Left lung (tissue), 4 donors: ENCODE measurements at regions not wholly inside any gene's neighbourhood (a gene's known extent, or its start where the extent isn't known, plus 50 kb on each side); places are given as distances from the start of the nearest gene placed in this dataset.

ENCODE experiments used
- ATAC-seq: fragments of 200-7000 bp; cut with Tn5 transposase; one replicate; pipeline ENCODE4 v1.9.1; 2020; ENCODE audit warnings: moderate library complexity
- DNase-seq, 4 donors: peaks; one replicate each; pipeline ENCODE4 v3.0.0-alpha.2; 2013 to 2020
- H3K27ac ChIP-seq, 2 donors: fragments of 200-600 bp; sonication (generic) in 1 of 2; one replicate each; pipeline versions ENCODE4 v1.5.0 to v1.8.0; 2020 to 2021
- H3K27me3 ChIP-seq, 2 donors: fragments of 200-600 bp; sonication (generic) in 1 of 2; one replicate each; pipeline versions ENCODE4 v1.5.0 to v1.8.0; 2020 to 2021
- H3K36me3 ChIP-seq, 2 donors: fragments of 200-600 bp; sonication (generic) in 1 of 2; one replicate each; pipeline versions ENCODE4 v1.5.0 to v1.8.0; 2020 to 2021
- H3K4me1 ChIP-seq, 2 donors: fragments of 200-600 bp; one replicate each; pipeline ENCODE4 v1.8.0; 2021
- H3K4me3 ChIP-seq, 2 donors: fragments of 200-600 bp; sonication (generic) in 1 of 2; one replicate each; pipeline versions ENCODE4 v1.5.0 to v1.8.0; 2020 to 2021; ENCODE audit warnings: mild to moderate bottlenecking in 1 of 2
- H3K9me3 ChIP-seq, 2 donors: fragments of 200-600 bp; sonication (generic) in 1 of 2; one replicate each; pipeline versions ENCODE4 v1.5.0 to v1.8.0; 2020 to 2021
- CTCF ChIP-seq, 2 donors: fragments of 200-600 bp; sonication (generic) in 1 of 2; IDR thresholded peaks; one replicate each; pipeline versions ENCODE4 v1.5.0 to v1.8.0; 2021; ENCODE audit warnings: antibody characterized with exemption in 2 of 2
- intact Hi-C, 2 donors: fragments of 100-400 bp; cut with DNase I; formaldehyde crosslinking; loops; one replicate each; pipeline versions ENCODE4 v1.11.2 to v1.14.2; 2022
- donor health status: DM: no; HTN: yes; CAD: no.
- donor health status: DM: no; HTN: no; CAD: no.

GRCh38 chr6:156045401-156046267 is 590.0 kb upstream of the NOX3 start:
- Histone ChIP-seq H3K4me3 (no peak overlapping the region), H3K4me1 (no peaks in the 10 kb centered on the region), H3K36me3 (no peaks in the 10 kb centered on the region), H3K9me3 (peaks cover 0 to 3% of the 10 kb centered on the region in 2 donors), H3K27me3 (no peaks in the 10 kb centered on the region), H3K27ac (no peak overlapping the region)
- ATAC-seq (no peak), DNase-seq (peak in 1 of 4 donors; percentile 44)
- intact Hi-C loops = no loop called here
- TF ChIP-seq CTCF (IDR thresholded peaks at IDR 0.05) = no peak

- H3K4me3 ChIP-seq = no peak overlapping the region
- no peaks in the 10 kb centered on the region for H3K36me3 ChIP-seq
- no peaks in the 10 kb centered on the region for H3K4me1 ChIP-seq
- ATAC-seq (no peak), DNase-seq (no peak)
- H3K27ac ChIP-seq = no peak overlapping the region
- intact Hi-C loops = no loop called here
- H3K27me3 ChIP-seq = no peaks in the 10 kb centered on the region
- no peak for TF ChIP-seq CTCF (IDR thresholded peaks at IDR 0.05)
- H3K9me3 ChIP-seq = peaks cover 0 to 14% of the 10 kb centered on the region in 2 donors
These were observed 578.0 kb upstream of the NOX3 start for GRCh38 chr6:156033598-156033997.

GRCh38 chr6:156031516-156031915 is 575.9 kb upstream of the NOX3 start:
- no peak for TF ChIP-seq CTCF (IDR thresholded peaks at IDR 0.05)
- intact Hi-C loops = no loop called here
- no peak for ATAC-seq

DNA sequence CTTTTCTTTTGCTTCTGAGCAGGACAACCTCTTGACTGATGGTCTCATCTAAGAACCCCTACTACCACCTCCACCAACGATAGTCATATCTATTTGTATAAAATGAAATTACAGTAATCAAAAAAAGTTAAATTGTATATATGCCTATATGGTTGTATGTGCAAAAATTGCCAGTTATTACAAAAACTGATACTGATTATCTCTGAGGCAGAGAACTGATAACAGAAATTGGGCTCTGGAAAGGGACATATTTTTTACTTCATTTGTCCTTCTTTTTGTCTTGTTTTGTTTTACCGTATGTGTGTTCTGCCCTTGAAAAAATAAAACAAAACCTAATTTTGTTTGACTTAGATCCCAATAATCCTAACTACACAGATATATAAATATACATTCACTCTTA is 574.4 kb upstream of the NOX3 start:
- no peak for DNase-seq
- Histone ChIP-seq H3K36me3 (no peaks in the 10 kb centered on the region), H3K4me3 (no peak overlapping the region), H3K9me3 (peaks cover 0 to 24% of the 10 kb centered on the region in 2 donors), H3K27me3 (no peaks in the 10 kb centered on the region), H3K27ac (no peak overlapping the region), H3K4me1 (no peaks in the 10 kb centered on the region)
- TF ChIP-seq CTCF (IDR thresholded peaks at IDR 0.05) = no peak
- ATAC-seq = no peak
- intact Hi-C loops = no loop called here

More at GRCh38 chr6:156031516-156031915, 575.9 kb upstream of the NOX3 start:
- Histone ChIP-seq H3K36me3 (no peaks in the 10 kb centered on the region), H3K4me3 (no peak overlapping the region), H3K27ac (no peak overlapping the region), H3K4me1 (no peaks in the 10 kb centered on the region), H3K9me3 (peaks cover 0 to 14% of the 10 kb centered on the region in 2 donors), H3K27me3 (no peaks in the 10 kb centered on the region)
- no peak for DNase-seq

GRCh38 chr6:156029286-156029985 is 573.8 kb upstream of the NOX3 start:
- no peak for TF ChIP-seq CTCF (IDR thresholded peaks at IDR 0.05)
- Histone ChIP-seq H3K27ac (no peak overlapping the region), H3K36me3 (no peaks in the 10 kb centered on the region), H3K4me1 (no peaks in the 10 kb centered on the region), H3K4me3 (no peak overlapping the region), H3K27me3 (no peaks in the 10 kb centered on the region), H3K9me3 (peaks cover 0 to 31% of the 10 kb centered on the region in 2 donors)
- intact Hi-C loops = no loop called here
- no peak for ATAC-seq
- DNase-seq = peak in 1 of 4 donors; percentile 39
